ENCODE measurements at regions not wholly inside any gene's neighbourhood (a gene's known extent, or its start where the extent isn't known, plus 50 kb on each side); places are given as distances from the start of the nearest gene placed in this dataset.

GRCh38 chr6:163718537-163718936 lies 304.0 kb downstream of the QKI start:
- 50 to 64% methylated on average over 2 of the region's 2 CpGs for WGBS, 2 experiments (ENCODE audit: low coverage in 1 of 2, low lambda C conversion rate in 2 of 2, missing lambda C conversion rate in 2 of 2)
- in situ Hi-C loops (cut with MboI) = no loop called here

GRCh38 chr6:163717106-163717764 lies 302.7 kb downstream of the QKI start:
- whole genome bisulfite sequencing, 2 experiments (ENCODE audit: low coverage in 1 of 2, low lambda C conversion rate in 2 of 2, missing lambda C conversion rate in 2 of 2) = 88 to 90% methylated on average over 9 of the region's 9 CpGs
- TF ChIP-seq EZH2phosphoT487 (IDR thresholded peaks at IDR 0.05; ENCODE audit: insufficient read depth, low read depth) (no peak), EZH2 (IDR thresholded peaks at IDR 0.05; ENCODE audit: insufficient read depth, poor library complexity, severe bottlenecking) (no peak)
- no peak overlapping the region for H2AFZ ChIP-seq
- H3K4me2 ChIP-seq (ENCODE audit: unreplicated experiment) = no peak overlapping the region
- H3K4me1 ChIP-seq (ENCODE audit: insufficient read depth) = no peaks in the 10 kb centered on the region
- H3F3A ChIP-seq (ENCODE audit: insufficient read depth) = no peaks in the 10 kb centered on the region
- H3K9me2 ChIP-seq (ENCODE audit: insufficient read depth) = no peaks in the 10 kb centered on the region
- no peak overlapping the region for H3K27ac ChIP-seq
- no peaks in the 10 kb centered on the region for H3K79me2 ChIP-seq (ENCODE audit: insufficient read depth)
- no peak overlapping the region for H3K9ac ChIP-seq
- in situ Hi-C loops (cut with MboI) = no loop called here
- no peak overlapping the region for H3K4me3 ChIP-seq
- H3K27me3 ChIP-seq (replicated peaks; ENCODE audit: insufficient read depth) = no peaks in the 10 kb centered on the region
- H3K36me3 ChIP-seq (ENCODE audit: low read depth) = no peaks in the 10 kb centered on the region
- H3K9me3 ChIP-seq (ENCODE audit: low read depth) = no peaks in the 10 kb centered on the region
- H4K20me1 ChIP-seq (ENCODE audit: insufficient read depth) = no peaks in the 10 kb centered on the region
- no peak for DNase-seq

More at GRCh38 chr6:163718537-163718936, 304.0 kb downstream of the QKI start:
- H3K79me2 ChIP-seq (ENCODE audit: insufficient read depth) = no peaks in the 10 kb centered on the region
- no peak overlapping the region for H3K4me3 ChIP-seq
- no peaks in the 10 kb centered on the region for H3F3A ChIP-seq (ENCODE audit: insufficient read depth)
- DNase-seq = no peak
- no peak overlapping the region for H3K9ac ChIP-seq
- no peak for TF ChIP-seq EZH2 (IDR thresholded peaks at IDR 0.05; ENCODE audit: insufficient read depth, poor library complexity, severe bottlenecking)
- no peak for TF ChIP-seq EZH2phosphoT487 (IDR thresholded peaks at IDR 0.05; ENCODE audit: insufficient read depth, low read depth)
- H3K4me2 ChIP-seq (ENCODE audit: unreplicated experiment) = no peak overlapping the region
- H4K20me1 ChIP-seq (ENCODE audit: insufficient read depth) = no peaks in the 10 kb centered on the region
- H2AFZ ChIP-seq = no peak overlapping the region
- H3K27ac ChIP-seq = no peak overlapping the region
- no peaks in the 10 kb centered on the region for H3K9me3 ChIP-seq (ENCODE audit: low read depth)
- no peaks in the 10 kb centered on the region for H3K9me2 ChIP-seq (ENCODE audit: insufficient read depth)
- H3K36me3 ChIP-seq (ENCODE audit: low read depth) = no peaks in the 10 kb centered on the region
- H3K27me3 ChIP-seq (replicated peaks; ENCODE audit: insufficient read depth) = no peaks in the 10 kb centered on the region
- H3K4me1 ChIP-seq (ENCODE audit: insufficient read depth) = no peaks in the 10 kb centered on the region

- peaks cover 5% of the 10 kb centered on the region; the same call in 1 of the 2 replicates for H3K4me1 ChIP-seq (ENCODE audit: insufficient read depth)
- in situ Hi-C loops (cut with MboI) = no loop called here
- no peak for DNase-seq
- H4K20me1 ChIP-seq (ENCODE audit: insufficient read depth) = no peaks in the 10 kb centered on the region
- H3K9me2 ChIP-seq (ENCODE audit: insufficient read depth) = no peaks in the 10 kb centered on the region
- H3K79me2 ChIP-seq (ENCODE audit: insufficient read depth) = no peaks in the 10 kb centered on the region
- no peak for TF ChIP-seq EZH2 (IDR thresholded peaks at IDR 0.05; ENCODE audit: insufficient read depth, poor library complexity, severe bottlenecking)
- 50 to 74% methylated on average over 5 of the region's 6 CpGs for WGBS, 2 experiments (ENCODE audit: low coverage in 1 of 2, low lambda C conversion rate in 2 of 2, missing lambda C conversion rate in 2 of 2)
- H3K36me3 ChIP-seq (ENCODE audit: low read depth) = no peaks in the 10 kb centered on the region
- no peak overlapping the region for H3K4me3 ChIP-seq
- no peak overlapping the region for H3K4me2 ChIP-seq (ENCODE audit: unreplicated experiment)
- H3K9me3 ChIP-seq (ENCODE audit: low read depth) = no peaks in the 10 kb centered on the region
- H2AFZ ChIP-seq = no peak overlapping the region
- no peaks in the 10 kb centered on the region for H3F3A ChIP-seq (ENCODE audit: insufficient read depth)
- H3K9ac ChIP-seq = no peak overlapping the region
- no peak overlapping the region for H3K27ac ChIP-seq
- no peaks in the 10 kb centered on the region for H3K27me3 ChIP-seq (replicated peaks; ENCODE audit: insufficient read depth)
Measured at GRCh38 chr6:163716690-163717089, 302.2 kb downstream of the QKI start.

- Histone ChIP-seq H3K4me1 (ENCODE audit: insufficient read depth) (peaks cover 8% of the 10 kb centered on the region; the same call in 1 of the 2 replicates), H3F3A (ENCODE audit: insufficient read depth) (no peaks in the 10 kb centered on the region), H3K79me2 (ENCODE audit: insufficient read depth) (no peaks in the 10 kb centered on the region), H3K27me3 (replicated peaks; ENCODE audit: insufficient read depth) (no peaks in the 10 kb centered on the region), H3K9ac (no peak overlapping the region), H3K9me2 (ENCODE audit: insufficient read depth) (no peaks in the 10 kb centered on the region), H3K36me3 (ENCODE audit: low read depth) (no peaks in the 10 kb centered on the region), H2AFZ (no peak overlapping the region), H3K4me3 (no peak overlapping the region), H3K27ac (no peak overlapping the region), H3K9me3 (ENCODE audit: low read depth) (no peaks in the 10 kb centered on the region), H3K4me2 (ENCODE audit: unreplicated experiment) (no peak overlapping the region), H4K20me1 (ENCODE audit: insufficient read depth) (no peaks in the 10 kb centered on the region)
- no peak for DNase-seq
- in situ Hi-C loops (cut with MboI) = no loop called here
- 80 to 82% methylated on average over 7 of the region's 7 CpGs for WGBS, 2 experiments (ENCODE audit: low coverage in 1 of 2, low lambda C conversion rate in 2 of 2, missing lambda C conversion rate in 2 of 2)
- TF ChIP-seq EZH2 (IDR thresholded peaks at IDR 0.05; ENCODE audit: insufficient read depth, poor library complexity, severe bottlenecking) = no peak
- TF ChIP-seq EZH2phosphoT487 (IDR thresholded peaks at IDR 0.05; ENCODE audit: insufficient read depth, low read depth) = no peak
Measured at GRCh38 chr6:163715846-163716245, 301.3 kb downstream of the QKI start.
